Breast epithelium (tissue), 4 donors: ENCODE measurements at regions not wholly inside any gene's neighbourhood (a gene's known extent, or its start where the extent isn't known, plus 50 kb on each side); places are given as distances from the start of the nearest gene placed in this dataset.

Experiments used
- DNase-seq, 2 donors: peaks; one replicate each; pipeline ENCODE4 v3.0.0-alpha.2; 2019; ENCODE audit warnings: low spot score in 2 of 2
- H3K27ac ChIP-seq, 2 donors: fragments of 200-600 bp; sonication (generic) in 1 of 2; one replicate each; pipeline ENCODE4 v1.5.1; 2016 to 2019; ENCODE audit warnings: mild to moderate bottlenecking in 1 of 2
- H3K27me3 ChIP-seq, 2 donors: fragments of 200-600 bp; sonication (generic) in 1 of 2; one replicate each; pipeline versions ENCODE4 v1.5.1 to v1.6.0; 2017 to 2019; ENCODE audit warnings: control low read depth in 1 of 2, mild to moderate bottlenecking in 1 of 2
- H3K36me3 ChIP-seq: fragments of 200-600 bp; one replicate; pipeline ENCODE4 v1.5.1; 2019
- H3K4me1 ChIP-seq, 2 donors: fragments of 200-600 bp; sonication (generic); one replicate each; pipeline ENCODE4 v1.5.1; 2016 to 2019; ENCODE audit warnings: control low read depth in 1 of 2
- H3K4me3 ChIP-seq, 3 donors: fragments of 200-600 bp; sonication (generic); 1 replicate in 2 of 3; 2 replicates in 1 of 3; pipeline ENCODE4 v1.5.1; 2016 to 2019; ENCODE audit warnings: mild to moderate bottlenecking in 3 of 3, moderate library complexity in 2 of 3
- H3K9me3 ChIP-seq, 2 donors: fragments of 200-600 bp; sonication (generic) in 1 of 2; one replicate each; pipeline ENCODE4 v1.5.1; 2016 to 2019; ENCODE audit warnings: control low read depth in 1 of 2
- POLR2A ChIP-seq: fragments of 450-650 bp; IDR thresholded peaks from one replicate; pipeline ENCODE4 v1.6.1; 2016; ENCODE audit warnings: antibody characterized with exemption, mild to moderate bottlenecking, moderate library complexity
- POLR2AphosphoS5 ChIP-seq, 3 donors: sonication (generic); formaldehyde crosslinking; IDR thresholded peaks; one replicate each; pipeline ENCODE4 v1.6.1; 2017; ENCODE audit warnings: antibody characterized with exemption in 3 of 3
- intact Hi-C: fragments of 100-400 bp; cut with DNase I; formaldehyde crosslinking; loops from one replicate; pipeline ENCODE4 v1.15.1; 2023; ENCODE audit warnings: low total_unique reads
- TF ChIP-seq, protein P1 (sequence below), 3 donors: fragments of 450-650 bp; IDR thresholded peaks; one replicate each; pipeline ENCODE4 v1.5.1; 2016 to 2017; ENCODE audit warnings: antibody characterized with exemption in 3 of 3, mild to moderate bottlenecking in 3 of 3, moderate library complexity in 3 of 3

DNA sequence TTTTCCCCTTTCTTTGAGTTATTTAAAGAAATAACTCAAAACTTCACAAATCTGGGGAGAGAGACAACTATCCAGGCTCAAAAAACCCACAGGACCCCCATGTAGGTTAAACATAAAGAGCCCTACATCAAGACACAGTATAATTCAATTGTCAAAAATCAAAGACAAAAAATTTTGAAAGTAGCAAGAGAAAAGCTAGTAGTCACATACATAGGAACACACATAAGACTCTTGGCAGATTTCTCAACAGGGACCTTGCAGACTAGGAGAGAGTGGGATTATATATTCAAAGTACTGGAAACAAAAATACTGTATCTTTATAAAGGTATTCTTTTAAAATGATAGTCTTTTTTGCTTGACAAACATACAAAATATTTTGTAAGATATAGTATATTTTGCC, 296.9 kb downstream of the OSTF1 start:
- intact Hi-C loops = no loop called here
- no peaks in the 10 kb centered on the region for H3K36me3 ChIP-seq
- H3K27me3 ChIP-seq = no peaks in the 10 kb centered on the region
- no peak overlapping the region for H3K4me3 ChIP-seq
- no peaks in the 10 kb centered on the region for H3K4me1 ChIP-seq
- no peak overlapping the region for H3K27ac ChIP-seq
- no peak for DNase-seq
- no peak for TF ChIP-seq POLR2AphosphoS5 (IDR thresholded peaks at IDR 0.05)
- no peak for TF ChIP-seq POLR2A
- TF ChIP-seq, protein P1, sequence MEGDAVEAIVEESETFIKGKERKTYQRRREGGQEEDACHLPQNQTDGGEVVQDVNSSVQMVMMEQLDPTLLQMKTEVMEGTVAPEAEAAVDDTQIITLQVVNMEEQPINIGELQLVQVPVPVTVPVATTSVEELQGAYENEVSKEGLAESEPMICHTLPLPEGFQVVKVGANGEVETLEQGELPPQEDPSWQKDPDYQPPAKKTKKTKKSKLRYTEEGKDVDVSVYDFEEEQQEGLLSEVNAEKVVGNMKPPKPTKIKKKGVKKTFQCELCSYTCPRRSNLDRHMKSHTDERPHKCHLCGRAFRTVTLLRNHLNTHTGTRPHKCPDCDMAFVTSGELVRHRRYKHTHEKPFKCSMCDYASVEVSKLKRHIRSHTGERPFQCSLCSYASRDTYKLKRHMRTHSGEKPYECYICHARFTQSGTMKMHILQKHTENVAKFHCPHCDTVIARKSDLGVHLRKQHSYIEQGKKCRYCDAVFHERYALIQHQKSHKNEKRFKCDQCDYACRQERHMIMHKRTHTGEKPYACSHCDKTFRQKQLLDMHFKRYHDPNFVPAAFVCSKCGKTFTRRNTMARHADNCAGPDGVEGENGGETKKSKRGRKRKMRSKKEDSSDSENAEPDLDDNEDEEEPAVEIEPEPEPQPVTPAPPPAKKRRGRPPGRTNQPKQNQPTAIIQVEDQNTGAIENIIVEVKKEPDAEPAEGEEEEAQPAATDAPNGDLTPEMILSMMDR (IDR thresholded peaks at IDR 0.05) = no peak
- H3K9me3 ChIP-seq = peaks cover 17 to 29% of the 10 kb centered on the region in 2 donors

DNA sequence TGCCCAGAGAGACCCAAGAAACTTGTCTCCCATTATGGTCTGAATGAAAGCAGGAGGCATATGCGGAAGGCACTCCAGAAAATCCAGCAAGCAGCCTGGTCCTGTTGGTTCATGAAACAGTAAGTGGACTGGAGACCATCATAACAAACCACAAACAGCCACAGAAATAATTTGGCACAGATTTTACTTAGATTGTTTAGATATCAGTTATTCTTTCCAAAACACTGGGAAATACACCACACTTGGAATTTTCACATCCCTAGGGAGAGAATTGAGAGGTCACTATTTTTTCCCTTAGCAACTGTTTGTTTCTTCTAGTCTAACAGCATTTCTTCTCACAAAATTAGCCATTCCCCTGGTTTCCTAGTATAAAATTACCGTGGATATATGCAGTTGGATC, 300.8 kb downstream of the OSTF1 start:
- TF ChIP-seq, protein P1 (IDR thresholded peaks at IDR 0.05) = no peak
- TF ChIP-seq POLR2AphosphoS5 (IDR thresholded peaks at IDR 0.05) (no peak), POLR2A (no peak)
- Histone ChIP-seq H3K27ac (no peak overlapping the region), H3K27me3 (no peaks in the 10 kb centered on the region), H3K9me3 (peaks cover 10 to 28% of the 10 kb centered on the region in 2 donors), H3K4me1 (no peaks in the 10 kb centered on the region), H3K36me3 (no peaks in the 10 kb centered on the region), H3K4me3 (no peak overlapping the region)
- DNase-seq = no peak
- intact Hi-C loops = no loop called here

DNA sequence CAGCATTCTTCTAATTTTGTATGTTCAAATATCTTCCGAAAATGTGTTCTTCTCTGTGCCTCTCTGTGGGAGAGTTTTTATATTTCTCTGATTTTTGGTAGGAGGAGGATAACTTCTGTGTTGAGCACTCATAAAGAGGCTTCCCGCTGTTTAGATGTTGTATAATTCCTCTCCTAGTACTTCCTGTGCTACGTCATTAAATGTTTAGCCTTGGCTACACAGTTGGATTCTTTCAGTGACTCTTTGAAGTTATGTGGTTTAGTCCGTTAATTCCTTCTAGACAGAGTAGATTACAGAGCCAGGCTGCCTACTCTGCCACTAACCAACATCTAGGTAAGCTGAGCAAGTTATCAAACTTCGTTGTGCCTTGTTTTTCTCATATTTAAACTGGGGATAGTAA, 302.6 kb downstream of the OSTF1 start:
- Histone ChIP-seq H3K27ac (no peak overlapping the region), H3K9me3 (peaks cover 0 to 10% of the 10 kb centered on the region in 2 donors), H3K4me3 (no peak overlapping the region), H3K36me3 (no peaks in the 10 kb centered on the region), H3K27me3 (no peaks in the 10 kb centered on the region), H3K4me1 (no peaks in the 10 kb centered on the region)
- DNase-seq = no peak
- intact Hi-C loops = no loop called here
- no peak for TF ChIP-seq POLR2A
- TF ChIP-seq, protein P1 (IDR thresholded peaks at IDR 0.05) = no peak
- no peak for TF ChIP-seq POLR2AphosphoS5 (IDR thresholded peaks at IDR 0.05)

DNA sequence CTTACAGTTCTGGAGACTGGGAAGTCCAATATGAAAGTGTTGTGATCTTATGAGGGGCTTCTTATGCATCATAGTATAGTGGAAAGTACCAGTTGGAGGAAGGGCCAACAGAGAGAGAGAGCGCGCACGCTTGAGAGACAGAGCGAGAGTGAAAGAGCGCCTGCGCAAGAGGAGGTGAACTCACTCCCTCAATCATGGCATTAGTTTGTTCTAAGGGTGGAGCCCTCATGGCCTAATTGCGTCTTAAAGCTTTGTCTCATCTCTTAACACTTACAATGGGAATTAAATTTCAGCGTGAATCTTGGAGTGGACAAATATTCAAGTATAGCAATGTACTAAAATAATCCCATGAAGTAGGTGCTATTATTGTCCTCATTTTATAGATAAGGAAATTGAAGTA, 303.2 kb downstream of the OSTF1 start:
- H3K27me3 ChIP-seq = no peaks in the 10 kb centered on the region
- peaks cover 0 to 4% of the 10 kb centered on the region in 2 donors for H3K9me3 ChIP-seq
- H3K4me1 ChIP-seq = no peaks in the 10 kb centered on the region
- no peak overlapping the region for H3K27ac ChIP-seq
- H3K36me3 ChIP-seq = no peaks in the 10 kb centered on the region
- TF ChIP-seq POLR2AphosphoS5 (IDR thresholded peaks at IDR 0.05) (no peak), POLR2A (no peak)
- TF ChIP-seq, protein P1 (IDR thresholded peaks at IDR 0.05) = no peak
- H3K4me3 ChIP-seq = no peak overlapping the region
- intact Hi-C loops = no loop called here
- no peak for DNase-seq

DNA sequence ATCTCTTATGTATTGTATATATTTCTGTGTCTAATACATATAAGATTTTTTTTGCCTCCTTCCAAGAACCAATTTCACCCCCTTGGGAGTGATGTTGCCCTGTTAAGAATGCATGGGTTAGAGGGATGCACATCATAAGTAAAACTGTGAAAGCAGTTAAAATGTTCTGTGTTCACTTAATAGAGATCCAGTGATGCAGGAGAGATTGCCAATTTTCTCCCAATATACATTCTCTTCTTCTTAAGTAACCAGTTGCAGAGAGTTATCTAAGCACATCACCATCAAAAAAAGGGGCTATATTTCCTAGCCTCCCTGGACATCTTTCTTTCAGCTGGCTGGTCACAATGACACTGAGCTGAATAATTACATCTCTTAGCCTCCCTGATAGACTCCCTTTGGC, 307.0 kb downstream of the OSTF1 start:
- intact Hi-C loops = no loop called here

More for the DNA sequence above, 307.0 kb downstream of the OSTF1 start:
- no peak for DNase-seq
- TF ChIP-seq POLR2A = no peak
- TF ChIP-seq POLR2AphosphoS5 (IDR thresholded peaks at IDR 0.05) = no peak
- TF ChIP-seq, protein P1 (IDR thresholded peaks at IDR 0.05) = no peak
- Histone ChIP-seq H3K4me3 (no peak overlapping the region), H3K27ac (no peak overlapping the region), H3K27me3 (no peaks in the 10 kb centered on the region), H3K36me3 (no peaks in the 10 kb centered on the region), H3K9me3 (no peaks in the 10 kb centered on the region), H3K4me1 (no peaks in the 10 kb centered on the region)
